Ishikawa (cell line): ENCODE measurements at regions not wholly inside any gene's neighbourhood (a gene's known extent, or its start where the extent isn't known, plus 50 kb on each side); places are given as distances from the start of the nearest gene placed in this dataset.

Experiments
- CEBPB ChIP-seq: IDR thresholded peaks from 2 replicates; pipeline ENCODE4 v1.6.1; 2012
- CREB1 ChIP-seq: IDR thresholded peaks from 2 replicates; pipeline ENCODE4 v1.6.1; 2012; ENCODE audit warnings: low read depth
- EGR1 ChIP-seq: IDR thresholded peaks from 2 replicates; pipeline ENCODE4 v1.6.1; 2012
- EP300 ChIP-seq: IDR thresholded peaks from 2 replicates; pipeline ENCODE4 v1.6.1; 2012; ENCODE audit warnings: borderline replicate concordance
- MAX ChIP-seq: IDR thresholded peaks from 2 replicates; pipeline ENCODE4 v1.6.1; 2012
- NFIC ChIP-seq: IDR thresholded peaks from 2 replicates; pipeline ENCODE4 v1.6.1; 2012
- REST ChIP-seq: IDR thresholded peaks from 2 replicates; pipeline ENCODE4 v1.6.1; 2012; ENCODE audit warnings: low read depth, mild to moderate bottlenecking

GRCh38 chr3:150106740-150107428, 136.2 kb upstream of the PFN2 start:
- TF ChIP-seq REST (no peak), CEBPB (no peak), CREB1 (no peak), EGR1 (no peak), EP300 (no peak), NFIC (no peak), MAX (no peak)
